HG03520 (cell line): ENCODE measurements at regions not wholly inside any gene's neighbourhood (a gene's known extent, or its start where the extent isn't known, plus 50 kb on each side); places are given as distances from the start of the nearest gene placed in this dataset.

Source experiments
- ATAC-seq: cut with Tn5 transposase; IDR thresholded peaks from one replicate; pipeline ENCODE4 v1.9.1; 2021; ENCODE audit warnings: mild to moderate bottlenecking, moderate library complexity; ENCODE audit not compliant: unreplicated experiment

DNA sequence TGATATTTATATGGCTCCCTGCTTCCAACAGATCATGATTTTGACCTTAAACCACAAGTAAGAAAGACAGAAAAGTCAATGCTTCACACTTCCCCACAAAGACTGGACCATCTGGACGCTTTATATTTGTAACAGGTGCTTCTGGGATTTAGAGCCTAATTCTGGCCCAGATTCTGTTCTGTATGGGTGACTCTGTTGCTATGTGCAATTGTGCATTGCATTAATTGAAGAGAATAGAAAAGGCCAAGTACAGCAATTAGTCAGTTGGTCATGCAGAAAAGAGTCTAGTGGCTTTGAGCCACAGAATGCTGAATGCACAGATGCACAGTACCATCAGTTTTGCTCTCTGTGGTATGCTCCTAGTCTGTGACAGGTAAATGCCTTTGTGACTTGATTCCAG is 657.4 kb upstream of the ATXN8OS start:
- no peak for ATAC-seq

GRCh38 chr13:69425235-69425634 is 682.4 kb upstream of the ATXN8OS start:
- ATAC-seq: no peak

DNA sequence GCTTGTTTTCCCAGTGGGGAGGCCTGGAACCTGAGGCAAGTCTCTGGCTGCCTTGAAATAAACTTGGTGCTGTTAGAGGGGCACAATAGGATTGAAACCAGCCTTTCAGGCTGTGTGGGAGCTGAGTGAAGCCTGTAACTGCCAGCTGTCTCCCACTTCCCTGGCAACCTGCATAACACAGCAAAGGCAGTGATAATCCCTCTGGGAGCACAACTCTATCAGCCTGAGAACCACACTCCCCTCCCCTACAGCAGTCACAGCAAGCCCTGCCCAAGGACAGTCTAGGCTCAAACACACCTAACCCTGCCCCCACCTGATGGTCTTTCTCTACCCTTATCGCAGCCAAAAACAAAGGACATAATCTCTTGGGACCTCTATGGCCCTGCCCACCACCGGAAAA is 683.8 kb upstream of the ATXN8OS start:
- ATAC-seq: no peak

DNA sequence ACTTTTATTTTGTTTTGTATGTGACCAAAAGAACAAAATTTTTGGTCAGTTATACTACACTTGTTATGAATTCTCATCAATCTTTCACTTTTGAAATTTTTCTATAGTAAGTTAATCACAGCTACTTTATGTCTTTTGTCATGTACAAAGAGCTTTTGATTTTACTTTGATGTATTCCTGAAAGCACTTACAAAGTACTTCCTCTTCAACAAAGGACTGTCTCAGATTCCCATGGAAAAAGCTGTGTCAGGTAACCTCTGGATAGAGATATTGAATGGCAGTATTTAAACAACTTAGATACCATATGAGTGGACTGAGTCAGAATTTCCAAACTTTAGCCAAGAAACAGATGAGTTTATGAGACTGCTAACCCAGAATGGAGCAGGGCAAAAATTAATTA is 689.3 kb upstream of the ATXN8OS start:
- ATAC-seq: no peak

GRCh38 chr13:69410761-69411160 is 696.9 kb upstream of the ATXN8OS start:
- no peak for ATAC-seq

DNA sequence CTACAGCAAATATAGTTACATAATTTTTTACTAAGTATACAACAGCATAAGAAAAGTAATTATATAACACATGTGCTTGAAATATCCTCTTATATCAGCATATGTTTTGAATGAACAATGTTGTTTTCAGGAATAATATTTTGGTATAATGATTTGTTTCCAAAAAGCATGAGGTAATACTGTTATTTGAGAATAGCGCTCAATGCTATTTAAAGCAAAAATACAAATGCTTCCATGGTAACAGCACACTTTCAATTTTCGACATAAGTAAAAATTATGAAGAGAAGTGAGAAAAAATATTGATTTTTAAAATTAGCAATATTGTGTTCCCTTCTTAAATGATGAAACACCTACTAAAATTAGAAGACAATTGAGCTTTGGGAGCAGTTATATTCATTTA is 715.9 kb upstream of the ATXN8OS start:
- no peak for ATAC-seq

GRCh38 chr13:69389899-69390298 is 717.7 kb upstream of the ATXN8OS start:
- no peak for ATAC-seq

GRCh38 chr13:69373747-69374425 is 733.7 kb upstream of the ATXN8OS start:
- no peak for ATAC-seq

DNA sequence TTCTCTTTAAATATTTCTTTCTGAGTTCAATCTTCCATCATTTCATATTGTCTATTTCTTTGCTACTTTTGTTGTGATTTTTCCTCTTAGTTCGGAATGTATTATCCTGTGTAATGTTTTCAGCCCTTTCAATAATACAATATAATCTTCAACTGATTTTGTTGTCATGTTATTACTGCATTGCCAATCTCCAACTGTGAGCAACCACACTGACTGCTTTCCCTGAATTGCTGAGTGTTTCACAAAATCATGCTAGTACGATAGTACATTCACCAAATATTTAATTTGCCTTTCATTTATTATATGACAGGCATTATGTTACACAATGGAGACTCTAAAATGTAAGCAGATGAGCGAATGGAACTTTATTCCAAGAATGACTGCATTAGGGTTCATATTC is 744.3 kb upstream of the ATXN8OS start:
- ATAC-seq: no peak

- no peak for ATAC-seq
These were observed 776.4 kb upstream of the ATXN8OS start for GRCh38 chr13:69331245-69331644.

- ATAC-seq: no peak
These were observed 783.3 kb upstream of the ATXN8OS start for GRCh38 chr13:69324090-69324886.

DNA sequence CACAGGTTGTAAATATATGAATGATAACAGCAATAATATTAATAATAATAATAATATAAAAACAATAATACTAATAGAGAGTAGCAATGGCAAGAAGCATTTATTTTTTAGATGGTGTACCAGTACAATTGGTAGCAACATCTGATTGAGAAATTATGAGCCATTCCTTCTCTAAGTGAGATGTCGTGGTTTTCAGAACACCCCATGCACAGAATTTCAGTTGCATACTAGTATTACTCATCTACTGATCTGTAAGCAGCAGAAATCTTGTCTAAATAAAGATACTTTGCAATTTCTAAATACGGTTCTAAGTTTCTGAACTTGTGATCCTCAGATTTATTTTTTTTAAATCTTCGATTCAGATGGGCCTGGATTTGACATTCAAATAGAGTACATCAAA is 788.0 kb upstream of the ATXN8OS start:
- ATAC-seq: no peak

- no peak for ATAC-seq
These were observed 792.6 kb upstream of the ATXN8OS start for GRCh38 chr13:69315039-69315438.

DNA sequence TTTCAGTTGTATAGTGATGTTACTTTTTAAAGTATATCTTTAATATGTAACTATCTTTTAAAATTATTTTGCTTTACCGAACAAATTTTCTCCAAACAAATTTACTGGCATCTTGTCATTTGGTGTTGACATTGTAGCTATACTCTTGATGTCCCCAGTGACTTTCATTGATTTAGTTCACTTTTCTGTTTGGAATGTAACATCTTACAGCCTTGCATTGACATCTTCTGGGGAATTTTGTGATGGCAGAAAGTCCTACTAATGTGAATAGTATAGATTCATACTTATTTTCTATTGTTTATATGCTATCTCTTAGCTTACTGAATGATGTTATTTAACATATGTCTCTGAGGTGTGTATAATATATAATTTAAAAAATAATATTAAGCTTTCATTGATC is 800.9 kb upstream of the ATXN8OS start:
- ATAC-seq: no peak

DNA sequence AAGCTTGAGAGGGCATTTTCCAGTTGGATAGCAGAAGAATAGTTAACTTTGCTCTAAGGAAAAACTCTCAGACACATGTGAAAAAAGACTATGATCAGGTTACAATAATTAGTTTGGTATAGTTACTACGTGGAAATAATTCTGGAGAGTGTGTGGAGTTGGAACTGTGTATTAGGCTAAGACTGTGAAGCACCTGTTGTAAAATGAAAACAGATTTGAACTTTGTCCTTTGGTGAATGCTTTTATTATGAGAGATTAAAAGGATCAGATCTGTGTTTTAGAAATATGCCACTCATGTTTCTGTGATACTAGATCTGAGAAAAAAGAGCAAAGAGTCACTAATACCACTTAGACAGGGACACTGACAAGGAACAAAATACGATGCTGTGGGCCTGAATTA is 807.5 kb upstream of the ATXN8OS start:
- no peak for ATAC-seq

GRCh38 chr13:69296130-69296529 is 811.5 kb upstream of the ATXN8OS start:
- no peak for ATAC-seq

GRCh38 chr13:69292789-69293425 is 814.7 kb upstream of the ATXN8OS start:
- ATAC-seq: no peak

DNA sequence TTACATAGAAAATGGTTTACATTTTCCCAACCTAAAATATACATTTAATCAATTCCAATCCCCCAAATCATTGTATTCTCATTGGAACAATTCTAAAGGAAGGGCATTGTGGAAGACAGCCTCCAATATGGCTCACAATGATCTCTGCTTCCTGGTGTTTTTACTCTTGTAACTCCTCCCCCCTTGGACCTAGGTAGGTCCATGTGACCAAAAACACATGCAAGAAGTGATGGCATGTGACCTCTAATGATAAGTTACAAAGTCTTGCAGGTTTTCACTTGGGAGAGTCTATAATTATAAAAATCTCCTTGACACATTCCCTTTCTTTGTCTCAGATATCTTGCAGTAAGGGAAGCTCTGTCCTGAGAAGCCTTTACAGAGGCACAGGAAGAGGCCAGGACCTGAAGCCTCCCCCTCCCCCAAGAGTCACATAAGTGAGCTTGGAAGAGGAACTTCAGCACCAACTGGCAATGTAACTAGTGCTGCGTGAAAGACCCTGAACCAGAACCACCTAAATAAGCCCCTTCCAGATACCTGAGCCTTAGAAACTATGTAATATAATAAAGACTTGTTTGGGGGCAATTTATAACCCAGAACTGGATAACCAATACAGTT is 816.2 kb upstream of the ATXN8OS start:
- no peak for ATAC-seq

DNA sequence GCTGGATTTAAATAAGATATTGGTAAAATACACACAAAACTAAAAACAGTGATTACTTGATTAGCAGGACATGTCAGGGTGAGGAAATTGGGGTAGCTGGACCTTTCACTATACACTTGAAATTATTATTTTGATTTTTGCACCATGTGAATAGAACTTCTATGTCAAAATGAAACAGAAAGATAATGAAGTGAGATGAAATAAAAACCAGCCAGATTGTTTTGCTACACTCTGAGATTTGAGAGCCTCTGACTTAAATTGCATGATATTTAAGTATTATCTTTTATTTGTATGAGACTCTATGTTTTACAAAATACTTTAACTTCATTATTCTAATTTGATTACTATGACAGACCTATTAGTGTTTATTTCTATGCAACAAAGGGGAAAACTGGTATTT is 819.6 kb upstream of the ATXN8OS start:
- ATAC-seq: no peak

GRCh38 chr13:69287050-69287698 is 820.5 kb upstream of the ATXN8OS start:
- no peak for ATAC-seq

DNA sequence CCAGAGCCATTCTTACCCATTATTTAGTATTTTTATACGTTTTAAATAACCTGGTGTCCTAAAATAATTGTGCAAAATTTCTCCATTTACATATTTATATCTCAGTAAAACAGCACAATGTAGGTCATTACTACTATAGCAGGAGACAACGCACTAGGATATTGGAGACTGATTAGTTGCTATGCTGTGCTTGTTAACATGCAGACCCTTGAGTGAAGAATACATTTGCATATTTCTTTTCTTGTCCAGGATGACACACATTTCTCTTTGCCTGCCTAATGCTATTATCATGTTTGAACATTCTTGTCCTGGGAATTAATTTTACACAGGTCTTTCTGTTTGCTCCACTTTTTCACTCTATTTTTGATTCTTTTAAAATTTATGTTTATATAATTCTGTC is 823.8 kb upstream of the ATXN8OS start:
- no peak for ATAC-seq
